Ectodermal cell (in vitro differentiated cells): ENCODE measurements at regions not wholly inside any gene's neighbourhood (a gene's known extent, or its start where the extent isn't known, plus 50 kb on each side); places are given as distances from the start of the nearest gene placed in this dataset.

Experiments used
- H3K27ac ChIP-seq: 2 replicates; pipeline ENCODE4 v1.7.0; 2013; ENCODE audit warnings: mild to moderate bottlenecking, low read depth, low read length; ENCODE audit not compliant: insufficient read depth, poor library complexity, severe bottlenecking
- H3K27me3 ChIP-seq: 2 replicates; pipeline ENCODE4 v1.7.0; 2013; ENCODE audit warnings: mild to moderate bottlenecking, low read length; ENCODE audit not compliant: insufficient read depth, control insufficient read depth, poor library complexity, severe bottlenecking
- H3K36me3 ChIP-seq: one replicate; pipeline ENCODE4 v1.7.0; 2013; ENCODE audit warnings: low read length; ENCODE audit not compliant: control insufficient read depth, insufficient read depth
- H3K4me1 ChIP-seq: one replicate; pipeline ENCODE4 v1.7.0; 2013; ENCODE audit warnings: low read length; ENCODE audit not compliant: control insufficient read depth, insufficient read depth
- H3K4me3 ChIP-seq: 2 replicates; pipeline ENCODE4 v1.7.0; 2013; ENCODE audit warnings: low read depth, low read length, control low read depth; ENCODE audit not compliant: insufficient read depth
- H3K9me3 ChIP-seq: 2 replicates; pipeline ENCODE4 v1.7.0; 2013; ENCODE audit warnings: mild to moderate bottlenecking, low read length, moderate library complexity; ENCODE audit not compliant: control insufficient read depth
- WGBS, 2 experiments: methylation state at CpG; one replicate each; pipeline ENCODE4 v1.1.7; 2013; ENCODE audit warnings: missing lambda C conversion rate in 2 of 2; 5-methylcytosine and 5-hydroxymethylcytosine counted together

DNA sequence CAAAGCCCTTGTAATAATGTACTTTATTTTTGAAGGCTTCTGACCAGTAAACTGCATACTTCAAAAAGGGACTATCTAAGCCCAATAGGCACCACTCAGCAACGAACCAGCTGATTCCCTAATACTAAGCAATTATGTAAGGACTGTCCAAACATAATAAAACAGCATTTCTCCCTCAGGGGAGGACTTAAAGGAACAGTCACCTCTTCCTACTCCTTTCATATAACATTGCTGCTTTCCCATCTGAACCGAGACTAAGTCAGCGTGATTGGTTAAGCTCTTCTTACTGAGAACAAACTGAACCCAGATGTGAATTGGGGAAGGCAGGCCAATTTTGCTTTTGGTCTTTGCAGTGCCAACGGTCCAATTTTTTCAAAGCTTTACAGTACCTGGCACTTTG, 420.0 kb downstream of the METTL15 start:
- Histone ChIP-seq H3K4me1 (no peaks in the 10 kb centered on the region), H3K27me3 (no peaks in the 10 kb centered on the region), H3K36me3 (no peaks in the 10 kb centered on the region), H3K4me3 (no peak overlapping the region), H3K9me3 (no peaks in the 10 kb centered on the region), H3K27ac (no peak overlapping the region)
- 87 to 93% methylated on average over 4 of the region's 4 CpGs for WGBS, 2 experiments

DNA sequence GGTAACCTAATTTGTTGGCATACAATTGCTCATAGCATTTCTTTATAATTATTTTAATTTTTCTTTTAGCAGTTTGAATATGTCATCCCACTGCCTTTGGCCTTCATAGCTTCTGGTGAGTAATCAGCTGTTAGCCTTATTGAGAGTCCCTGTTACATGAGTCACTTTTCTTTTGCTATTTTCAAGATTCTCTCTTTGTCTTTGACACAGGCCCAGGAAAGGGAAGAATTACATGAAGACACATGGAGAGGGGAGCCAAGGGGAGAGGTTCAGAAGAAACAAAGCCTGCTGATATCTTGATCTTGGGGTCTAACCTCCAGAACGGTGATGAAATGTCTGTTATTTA, 418.2 kb downstream of the METTL15 start:
- no peaks in the 10 kb centered on the region for H3K9me3 ChIP-seq
- no peak overlapping the region for H3K4me3 ChIP-seq
- 95 to 96% methylated on average over 1 of the region's 1 CpG for WGBS, 2 experiments

DNA sequence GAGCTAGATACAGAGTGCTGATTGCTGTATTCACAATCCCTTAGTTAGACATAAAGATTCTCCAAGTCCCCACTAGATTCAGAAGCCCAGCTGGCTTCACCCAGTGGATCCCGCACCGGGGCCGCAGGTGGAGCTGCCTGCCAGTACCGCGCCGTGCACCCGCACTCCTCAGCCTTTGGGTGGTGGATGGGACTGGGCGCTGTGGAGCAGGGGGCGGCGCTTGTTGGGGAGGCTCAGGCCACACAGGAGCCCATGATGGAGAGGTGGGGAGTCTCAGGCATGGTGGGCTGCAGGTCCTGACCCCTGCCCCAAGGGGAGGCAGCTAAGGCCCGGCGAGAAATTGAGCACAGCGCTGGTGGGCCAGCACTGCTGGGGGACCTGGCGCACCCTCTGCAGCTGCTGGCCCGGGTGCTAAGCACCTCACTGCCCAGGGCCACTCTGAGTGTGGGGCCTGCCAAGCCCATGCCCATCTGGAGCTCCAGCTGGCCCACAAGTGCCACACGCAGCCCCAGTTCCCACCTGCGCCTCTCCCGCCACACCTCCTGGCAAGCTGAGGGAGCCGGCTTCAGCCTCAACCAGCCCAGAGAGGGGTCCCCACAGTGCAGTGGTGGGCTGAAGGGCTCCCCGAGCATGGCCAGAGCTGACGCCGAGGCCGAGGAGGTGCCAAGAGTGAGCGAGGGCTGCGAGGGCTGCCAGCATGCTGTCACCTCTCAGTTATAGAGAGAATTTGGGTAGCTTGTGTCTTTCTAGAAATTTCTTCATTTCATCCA, 417.6 kb downstream of the METTL15 start:
- 90% methylated on average over 25 of the region's 25 CpGs for WGBS, 2 experiments
- H3K27ac ChIP-seq: no peak overlapping the region
- H3K9me3 ChIP-seq: no peaks in the 10 kb centered on the region
- H3K4me1 ChIP-seq: no peaks in the 10 kb centered on the region
- no peaks in the 10 kb centered on the region for H3K36me3 ChIP-seq
- no peaks in the 10 kb centered on the region for H3K27me3 ChIP-seq
- no peak overlapping the region for H3K4me3 ChIP-seq

More for the DNA sequence above, 418.2 kb downstream of the METTL15 start:
- H3K27me3 ChIP-seq: no peaks in the 10 kb centered on the region
- H3K4me1 ChIP-seq: no peaks in the 10 kb centered on the region
- no peak overlapping the region for H3K27ac ChIP-seq
- no peaks in the 10 kb centered on the region for H3K36me3 ChIP-seq

DNA sequence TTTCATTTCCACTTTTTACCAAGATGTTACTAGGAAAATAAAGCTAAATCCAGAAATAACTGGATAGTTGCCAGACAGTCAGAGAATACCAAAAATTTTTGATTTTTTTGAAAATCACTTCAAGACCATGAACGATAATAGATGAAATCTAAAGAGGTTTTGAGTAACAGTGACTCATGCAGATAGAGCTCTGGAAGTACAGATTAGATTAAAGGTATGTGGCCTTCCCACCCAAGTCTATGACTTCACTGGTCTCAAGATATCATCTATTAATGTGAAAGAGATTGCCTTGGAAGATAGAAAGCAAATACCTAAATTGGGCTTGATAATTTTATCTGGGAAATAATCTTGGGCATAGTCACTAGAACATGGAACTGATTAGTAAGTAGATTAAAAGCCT, 415.9 kb downstream of the METTL15 start:
- Histone ChIP-seq H3K4me3 (no peak overlapping the region), H3K9me3 (no peaks in the 10 kb centered on the region), H3K27ac (no peak overlapping the region), H3K27me3 (no peaks in the 10 kb centered on the region), H3K36me3 (no peaks in the 10 kb centered on the region), H3K4me1 (no peaks in the 10 kb centered on the region)
- WGBS, 2 experiments: 92 to 95% methylated on average over 1 of the region's 1 CpG

DNA sequence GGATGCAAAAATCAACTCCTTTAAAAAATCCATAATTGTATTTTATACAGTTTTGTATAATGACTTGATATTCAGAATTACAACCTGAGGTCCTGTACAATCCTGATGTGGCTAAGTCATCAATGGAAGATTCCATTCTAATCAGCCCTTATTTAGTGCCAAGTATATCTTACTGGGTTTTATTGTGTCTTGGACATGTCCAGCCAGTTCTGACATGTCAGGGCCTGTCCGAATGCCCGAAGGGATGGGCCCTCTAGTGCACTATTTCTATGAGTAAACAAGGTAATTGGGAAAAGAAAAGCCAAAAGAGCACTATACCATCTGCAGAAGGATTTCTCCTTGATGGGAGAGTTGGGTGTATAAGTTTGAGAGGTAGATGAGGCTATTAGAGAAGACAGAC, 412.9 kb downstream of the METTL15 start:
- 98 to 100% methylated on average over 2 of the region's 2 CpGs for WGBS, 2 experiments
- Histone ChIP-seq H3K27ac (no peak overlapping the region), H3K27me3 (no peaks in the 10 kb centered on the region), H3K36me3 (no peaks in the 10 kb centered on the region), H3K4me1 (no peaks in the 10 kb centered on the region), H3K9me3 (no peaks in the 10 kb centered on the region), H3K4me3 (no peak overlapping the region)

DNA sequence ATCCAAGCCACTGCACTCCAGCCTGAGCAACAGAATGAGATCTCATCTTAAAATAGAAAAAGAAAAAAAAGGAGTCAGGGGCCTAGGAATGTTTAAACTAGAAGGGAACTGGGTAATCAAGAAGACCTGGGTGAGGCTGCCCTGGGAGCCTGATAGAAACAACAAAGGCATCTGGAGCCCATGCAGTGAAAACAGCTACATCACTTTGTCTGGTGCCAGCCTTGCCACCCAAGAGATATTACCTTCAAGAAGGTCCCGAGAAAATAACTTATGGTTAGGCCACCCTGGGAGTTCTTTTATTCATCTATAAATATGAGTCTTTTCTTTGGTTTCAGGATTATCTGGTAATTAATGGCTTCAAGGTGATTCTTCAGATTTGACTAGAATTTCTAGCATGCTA, 412.1 kb downstream of the METTL15 start:
- Histone ChIP-seq H3K27me3 (no peaks in the 10 kb centered on the region), H3K27ac (no peak overlapping the region), H3K9me3 (no peaks in the 10 kb centered on the region), H3K4me1 (no peaks in the 10 kb centered on the region), H3K36me3 (no peaks in the 10 kb centered on the region), H3K4me3 (no peak overlapping the region)
- WGBS, 2 experiments: 91% methylated on average over 1 of the region's 1 CpG; no CpG with 5 or more reads in 1 of the 2 experiments

DNA sequence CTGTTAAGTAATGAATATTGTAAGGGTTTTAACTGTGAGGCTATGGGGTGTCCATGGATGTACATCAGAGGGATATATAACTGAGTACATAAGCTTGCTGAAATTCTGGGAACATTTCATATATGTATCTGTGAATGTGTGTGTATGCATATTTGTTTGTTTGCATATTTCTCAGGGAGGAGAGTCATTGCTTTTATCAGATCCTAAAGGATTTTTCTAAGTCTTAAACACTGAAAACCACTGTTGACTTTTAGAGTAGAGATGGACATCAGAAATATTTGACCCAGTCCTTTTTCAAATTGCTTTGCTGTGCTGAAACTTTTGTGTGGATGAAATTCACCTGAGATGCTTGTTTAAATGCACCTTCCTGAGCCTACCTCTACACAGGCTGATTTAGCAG, 410.6 kb downstream of the METTL15 start:
- Histone ChIP-seq H3K4me1 (no peaks in the 10 kb centered on the region), H3K27ac (no peak overlapping the region), H3K4me3 (no peak overlapping the region), H3K9me3 (no peaks in the 10 kb centered on the region), H3K36me3 (no peaks in the 10 kb centered on the region), H3K27me3 (no peaks in the 10 kb centered on the region)

DNA sequence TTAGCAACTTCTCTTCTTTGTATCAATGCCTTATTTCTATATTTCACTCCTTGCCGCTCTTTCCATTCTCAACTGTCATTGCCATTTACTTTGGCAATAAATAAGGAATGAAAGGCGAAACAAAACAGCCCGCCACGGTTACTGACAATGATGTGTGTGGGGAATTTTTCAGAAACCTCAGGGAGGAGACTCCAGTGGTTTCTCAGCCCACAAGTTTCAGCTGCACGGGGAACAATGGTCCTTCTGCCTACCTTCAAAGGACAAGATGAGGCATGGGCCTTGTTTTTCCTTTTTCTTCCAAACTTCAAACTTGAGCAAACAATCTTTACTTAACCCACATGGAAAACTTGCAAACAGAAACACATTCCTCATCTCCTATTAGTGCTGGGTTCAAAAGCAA, 409.4 kb downstream of the METTL15 start:
- no peak overlapping the region for H3K4me3 ChIP-seq
- no peak overlapping the region for H3K27ac ChIP-seq
- no peaks in the 10 kb centered on the region for H3K9me3 ChIP-seq
- WGBS, 2 experiments: 63 to 69% methylated on average over 5 of the region's 5 CpGs
- no peaks in the 10 kb centered on the region for H3K36me3 ChIP-seq
- H3K4me1 ChIP-seq: no peaks in the 10 kb centered on the region
- no peaks in the 10 kb centered on the region for H3K27me3 ChIP-seq

DNA sequence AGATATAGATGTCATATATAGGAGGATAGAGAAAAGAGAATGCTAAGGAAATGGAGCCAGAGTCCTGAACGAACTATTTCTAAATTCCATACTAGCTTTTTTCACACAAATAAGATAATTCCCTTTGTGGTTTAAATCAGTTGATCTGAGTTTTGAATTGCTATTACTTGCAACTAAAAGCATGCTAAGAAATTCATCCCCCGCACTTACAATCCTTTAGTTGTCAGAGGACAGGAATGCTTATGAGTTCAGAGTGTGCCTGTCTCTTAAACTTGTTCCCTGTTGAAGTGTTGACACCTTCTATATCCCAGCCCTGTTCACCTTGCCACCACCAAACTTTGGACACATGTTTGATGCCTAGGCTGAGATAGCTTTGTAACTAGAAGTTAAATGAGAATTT, 406.2 kb downstream of the METTL15 start:
- Histone ChIP-seq H3K4me3 (no peak overlapping the region), H3K9me3 (no peaks in the 10 kb centered on the region), H3K27ac (no peak overlapping the region), H3K36me3 (no peaks in the 10 kb centered on the region), H3K4me1 (no peaks in the 10 kb centered on the region), H3K27me3 (no peaks in the 10 kb centered on the region)
- WGBS, 2 experiments: 93 to 100% methylated on average over 1 to 2 of the region's 2 CpGs

DNA sequence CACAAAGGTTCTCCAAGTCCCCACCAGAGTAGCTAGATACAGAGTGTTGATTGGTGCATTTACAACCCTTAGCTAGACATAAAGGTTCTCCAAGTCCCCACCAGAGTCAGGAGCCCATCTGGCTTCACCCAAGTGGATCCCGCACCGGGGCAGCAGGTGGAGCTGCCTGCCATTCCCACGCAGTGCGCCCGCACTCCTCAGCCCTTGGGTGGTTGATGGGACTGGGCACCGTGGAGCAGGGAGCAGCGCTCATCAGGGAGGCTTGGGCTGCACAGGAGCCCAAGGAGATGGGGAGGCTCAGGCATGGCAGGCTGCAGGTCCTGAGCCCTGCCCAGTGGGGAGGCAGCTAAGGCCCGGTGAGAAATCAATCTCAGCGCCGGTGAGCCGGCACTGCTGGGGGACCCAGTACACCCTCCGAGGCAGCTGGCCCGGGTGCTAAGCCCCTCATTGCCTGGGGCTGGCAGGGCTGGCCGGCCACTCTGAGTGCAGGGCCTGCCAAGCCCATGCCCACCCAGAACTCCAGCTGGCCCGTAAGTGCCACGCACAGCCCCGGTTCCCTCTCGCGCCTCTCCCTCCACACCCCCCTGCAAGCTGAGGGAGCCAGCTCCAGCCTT, 404.1 kb downstream of the METTL15 start:
- 93 to 94% methylated on average over 19 of the region's 19 CpGs for WGBS, 2 experiments
- Histone ChIP-seq H3K27me3 (no peaks in the 10 kb centered on the region), H3K4me3 (no peak overlapping the region), H3K36me3 (no peaks in the 10 kb centered on the region), H3K27ac (no peak overlapping the region), H3K4me1 (no peaks in the 10 kb centered on the region), H3K9me3 (no peaks in the 10 kb centered on the region)
